ENCODE measurements at regions not wholly inside any gene's neighbourhood (a gene's known extent, or its start where the extent isn't known, plus 50 kb on each side); places are given as distances from the start of the nearest gene placed in this dataset.

DNA sequence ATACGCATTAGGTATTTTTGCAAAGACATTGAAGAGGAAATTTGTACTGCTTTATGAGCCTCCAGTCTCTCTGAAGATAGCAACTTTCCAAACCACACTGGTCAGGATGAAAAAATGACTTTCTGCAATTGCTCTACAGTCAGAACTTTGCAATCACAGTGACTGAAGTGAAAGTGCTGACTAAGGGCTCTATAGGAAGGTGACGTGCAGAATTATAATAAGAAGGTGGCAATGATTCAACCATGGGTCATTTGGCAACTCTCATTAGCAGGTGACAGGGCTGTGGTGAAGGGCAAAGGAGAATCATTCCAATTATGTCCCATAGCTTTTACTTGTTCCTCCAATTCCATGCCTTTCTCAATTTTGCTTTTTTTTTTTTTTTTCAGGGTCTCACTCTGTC is 311.0 kb downstream of the ANKRD30A start:
- TF ChIP-seq CTCF (conservative IDR thresholded peaks at IDR 0.05; ENCODE audit: low read depth in 2 of 2) (no peak), JUNB (IDR thresholded peaks at IDR 0.05; ENCODE audit: unreplicated experiment) (no peak), NANOG (IDR thresholded peaks at IDR 0.05; ENCODE audit: borderline replicate concordance) (no peak), EZH2 (IDR thresholded peaks at IDR 0.05; ENCODE audit: low read depth, unreplicated experiment) (no peak), REST (IDR thresholded peaks at IDR 0.05; ENCODE audit: unreplicated experiment) (no peak)
- TF ChIP-seq, protein P1, sequence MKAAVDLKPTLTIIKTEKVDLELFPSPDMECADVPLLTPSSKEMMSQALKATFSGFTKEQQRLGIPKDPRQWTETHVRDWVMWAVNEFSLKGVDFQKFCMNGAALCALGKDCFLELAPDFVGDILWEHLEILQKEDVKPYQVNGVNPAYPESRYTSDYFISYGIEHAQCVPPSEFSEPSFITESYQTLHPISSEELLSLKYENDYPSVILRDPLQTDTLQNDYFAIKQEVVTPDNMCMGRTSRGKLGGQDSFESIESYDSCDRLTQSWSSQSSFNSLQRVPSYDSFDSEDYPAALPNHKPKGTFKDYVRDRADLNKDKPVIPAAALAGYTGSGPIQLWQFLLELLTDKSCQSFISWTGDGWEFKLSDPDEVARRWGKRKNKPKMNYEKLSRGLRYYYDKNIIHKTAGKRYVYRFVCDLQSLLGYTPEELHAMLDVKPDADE (IDR thresholded peaks at IDR 0.05) = no peak
